ENCODE measurements at regions not wholly inside any gene's neighbourhood (a gene's known extent, or its start where the extent isn't known, plus 50 kb on each side); places are given as distances from the start of the nearest gene placed in this dataset.
"Not testable (repeated sequence)": the region's sequence is repeated elsewhere in the genome, so short reads cannot be mapped to it uniquely, and the experiment has no call there.

GRCh38 chr9:18297056-18297841, 176.7 kb upstream of the ADAMTSL1 start:
- H3K4me2 ChIP-seq: no peak overlapping the region
- H3K4me1 ChIP-seq (ENCODE audit: low read depth, poor library complexity, severe bottlenecking): no peaks in the 10 kb centered on the region
- no peaks in the 10 kb centered on the region for H3K36me3 ChIP-seq (ENCODE audit: insufficient read depth)
- H3K27me3 ChIP-seq (ENCODE audit: insufficient read depth, low read depth): no peaks in the 10 kb centered on the region
- no peaks in the 10 kb centered on the region for H3K79me2 ChIP-seq (ENCODE audit: insufficient read depth, low read depth)
- H3K27ac ChIP-seq: no peak overlapping the region
- no peaks in the 10 kb centered on the region for H4K20me1 ChIP-seq (ENCODE audit: insufficient read depth)
- TF ChIP-seq, protein P1, sequence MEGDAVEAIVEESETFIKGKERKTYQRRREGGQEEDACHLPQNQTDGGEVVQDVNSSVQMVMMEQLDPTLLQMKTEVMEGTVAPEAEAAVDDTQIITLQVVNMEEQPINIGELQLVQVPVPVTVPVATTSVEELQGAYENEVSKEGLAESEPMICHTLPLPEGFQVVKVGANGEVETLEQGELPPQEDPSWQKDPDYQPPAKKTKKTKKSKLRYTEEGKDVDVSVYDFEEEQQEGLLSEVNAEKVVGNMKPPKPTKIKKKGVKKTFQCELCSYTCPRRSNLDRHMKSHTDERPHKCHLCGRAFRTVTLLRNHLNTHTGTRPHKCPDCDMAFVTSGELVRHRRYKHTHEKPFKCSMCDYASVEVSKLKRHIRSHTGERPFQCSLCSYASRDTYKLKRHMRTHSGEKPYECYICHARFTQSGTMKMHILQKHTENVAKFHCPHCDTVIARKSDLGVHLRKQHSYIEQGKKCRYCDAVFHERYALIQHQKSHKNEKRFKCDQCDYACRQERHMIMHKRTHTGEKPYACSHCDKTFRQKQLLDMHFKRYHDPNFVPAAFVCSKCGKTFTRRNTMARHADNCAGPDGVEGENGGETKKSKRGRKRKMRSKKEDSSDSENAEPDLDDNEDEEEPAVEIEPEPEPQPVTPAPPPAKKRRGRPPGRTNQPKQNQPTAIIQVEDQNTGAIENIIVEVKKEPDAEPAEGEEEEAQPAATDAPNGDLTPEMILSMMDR (conservative IDR thresholded peaks at IDR 0.05; ENCODE audit: low read depth, low read length): no peak
- H2AFZ ChIP-seq (ENCODE audit: low read depth): no peak overlapping the region
- no peak overlapping the region for H3K9ac ChIP-seq
- no peak overlapping the region for H3K4me3 ChIP-seq (IDR thresholded peaks at IDR 0.05; ENCODE audit: insufficient read depth, low read depth, low read length)

- Histone ChIP-seq H4K20me1 (ENCODE audit: insufficient read depth) (no peaks in the 10 kb centered on the region), H3K4me1 (ENCODE audit: low read depth, poor library complexity, severe bottlenecking) (no peaks in the 10 kb centered on the region), H2AFZ (ENCODE audit: low read depth) (no peak overlapping the region), H3K4me2 (no peak overlapping the region), H3K9ac (no peak overlapping the region), H3K27ac (no peak overlapping the region), H3K36me3 (ENCODE audit: insufficient read depth) (no peaks in the 10 kb centered on the region), H3K27me3 (ENCODE audit: insufficient read depth, low read depth) (no peaks in the 10 kb centered on the region), H3K79me2 (ENCODE audit: insufficient read depth, low read depth) (no peaks in the 10 kb centered on the region), H3K4me3 (IDR thresholded peaks at IDR 0.05; ENCODE audit: insufficient read depth, low read depth, low read length) (no peak overlapping the region)
- TF ChIP-seq, protein P1 (conservative IDR thresholded peaks at IDR 0.05; ENCODE audit: low read depth, low read length): no peak
Observed at GRCh38 chr9:18299449-18299848, 174.5 kb upstream of the ADAMTSL1 start.

DNA sequence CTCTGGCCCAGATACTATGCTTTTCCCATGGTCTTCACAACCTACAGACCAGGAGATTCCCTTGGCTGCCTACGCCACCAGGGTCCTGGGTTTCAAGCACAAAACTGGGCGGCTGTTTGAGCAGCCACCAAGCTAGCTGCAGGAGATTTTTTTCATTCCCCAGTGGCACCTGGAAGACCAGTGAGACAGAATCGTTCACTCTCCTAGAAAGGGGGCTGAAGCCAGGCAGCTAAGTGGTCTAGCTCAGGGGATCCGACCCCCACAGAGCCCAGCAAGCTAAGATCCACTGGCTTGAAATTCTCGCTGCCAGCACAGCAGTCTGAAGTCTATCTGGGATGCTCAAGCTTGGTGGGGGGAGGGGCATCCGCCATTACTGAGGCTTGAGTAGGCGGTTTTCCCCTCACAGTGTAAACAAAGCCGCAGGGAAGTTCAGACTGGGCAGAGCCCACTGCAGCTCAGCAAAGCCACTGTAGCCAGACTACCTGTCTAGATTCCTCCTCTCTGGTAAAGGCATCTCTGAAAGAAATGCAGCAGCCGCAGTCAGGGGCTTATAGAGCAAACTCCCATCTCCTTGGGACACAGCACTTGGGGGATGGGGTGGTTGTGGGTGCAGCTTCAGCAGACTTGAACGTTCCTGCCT, 168.7 kb upstream of the ADAMTSL1 start:
- H3K4me1 ChIP-seq (ENCODE audit: low read depth, poor library complexity, severe bottlenecking); H3K36me3 ChIP-seq (ENCODE audit: insufficient read depth); H3K4me2 ChIP-seq; H3K4me3 ChIP-seq (IDR thresholded peaks at IDR 0.05; ENCODE audit: insufficient read depth, low read depth, low read length); H3K79me2 ChIP-seq (ENCODE audit: insufficient read depth, low read depth); H3K27ac ChIP-seq; H4K20me1 ChIP-seq (ENCODE audit: insufficient read depth); H2AFZ ChIP-seq (ENCODE audit: low read depth); H3K9ac ChIP-seq; H3K27me3 ChIP-seq (ENCODE audit: insufficient read depth, low read depth): not testable (repeated sequence)

DNA sequence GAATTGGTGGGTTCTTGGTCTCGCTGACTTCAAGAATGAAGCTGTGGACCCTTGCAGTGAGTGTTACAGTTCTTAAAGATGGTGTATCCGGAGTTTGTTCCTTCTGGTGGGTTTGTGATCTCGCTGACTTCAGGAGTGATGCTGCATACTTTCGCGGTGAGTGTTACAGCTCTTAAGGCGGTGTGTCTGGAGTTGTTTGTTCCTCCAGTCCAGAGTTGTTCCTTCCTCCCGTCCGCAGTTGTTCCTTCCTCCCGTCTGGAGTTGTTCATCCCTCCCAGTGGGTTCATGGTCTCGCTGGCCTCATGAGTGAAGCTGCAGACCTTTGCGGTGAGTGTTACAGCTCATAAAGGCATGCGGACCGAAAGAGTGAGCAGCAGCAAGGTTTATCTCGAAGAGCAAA, 159.6 kb upstream of the ADAMTSL1 start:
- no peak overlapping the region for H3K4me3 ChIP-seq (IDR thresholded peaks at IDR 0.05; ENCODE audit: insufficient read depth, low read depth, low read length)
- TF ChIP-seq, protein P1 (conservative IDR thresholded peaks at IDR 0.05; ENCODE audit: low read depth, low read length): no peak
- no peaks in the 10 kb centered on the region for H3K27me3 ChIP-seq (ENCODE audit: insufficient read depth, low read depth)
- H3K4me2 ChIP-seq: no peak overlapping the region
- no peaks in the 10 kb centered on the region for H3K36me3 ChIP-seq (ENCODE audit: insufficient read depth)
- no peaks in the 10 kb centered on the region for H4K20me1 ChIP-seq (ENCODE audit: insufficient read depth)
- no peaks in the 10 kb centered on the region for H3K4me1 ChIP-seq (ENCODE audit: low read depth, poor library complexity, severe bottlenecking)
- no peak overlapping the region for H3K9ac ChIP-seq
- no peak overlapping the region for H3K27ac ChIP-seq
- H2AFZ ChIP-seq (ENCODE audit: low read depth): no peak overlapping the region
- H3K79me2 ChIP-seq (ENCODE audit: insufficient read depth, low read depth): no peaks in the 10 kb centered on the region

GRCh38 chr9:18317896-18318295, 156.1 kb upstream of the ADAMTSL1 start:
- H3K27me3 ChIP-seq (ENCODE audit: insufficient read depth, low read depth): no peaks in the 10 kb centered on the region
- no peak overlapping the region for H3K27ac ChIP-seq
- TF ChIP-seq, protein P1 (conservative IDR thresholded peaks at IDR 0.05; ENCODE audit: low read depth, low read length): no peak
- H4K20me1 ChIP-seq (ENCODE audit: insufficient read depth): no peaks in the 10 kb centered on the region
- H3K4me2 ChIP-seq: no peak overlapping the region
- H3K79me2 ChIP-seq (ENCODE audit: insufficient read depth, low read depth): no peaks in the 10 kb centered on the region
- H3K4me1 ChIP-seq (ENCODE audit: low read depth, poor library complexity, severe bottlenecking): no peaks in the 10 kb centered on the region
- no peak overlapping the region for H2AFZ ChIP-seq (ENCODE audit: low read depth)
- no peaks in the 10 kb centered on the region for H3K36me3 ChIP-seq (ENCODE audit: insufficient read depth)
- no peak overlapping the region for H3K9ac ChIP-seq
- H3K4me3 ChIP-seq (IDR thresholded peaks at IDR 0.05; ENCODE audit: insufficient read depth, low read depth, low read length): no peak overlapping the region
